Glutamatergic neuron (in vitro differentiated cells): ENCODE measurements at regions not wholly inside any gene's neighbourhood (a gene's known extent, or its start where the extent isn't known, plus 50 kb on each side); places are given as distances from the start of the nearest gene placed in this dataset.

Experiments
- DNase-seq: peaks from one replicate; pipeline ENCODE4 v3.0.0; 2022
- H3K27ac Mint-ChIP-seq: one replicate; pipeline ENCODE4 v1.8.0; 2020; ENCODE audit warnings: mild to moderate bottlenecking, mixed read lengths, inconsistent platforms; ENCODE audit not compliant: unreplicated experiment
- H3K27me3 Mint-ChIP-seq: one replicate; pipeline ENCODE4 v1.8.0; 2020; ENCODE audit warnings: mild to moderate bottlenecking, moderate library complexity, mixed read lengths, inconsistent platforms; ENCODE audit not compliant: unreplicated experiment
- H3K36me3 Mint-ChIP-seq: one replicate; pipeline ENCODE4 v1.8.0; 2020; ENCODE audit warnings: mild to moderate bottlenecking, mixed read lengths, inconsistent platforms; ENCODE audit not compliant: unreplicated experiment
- H3K4me1 Mint-ChIP-seq: one replicate; pipeline ENCODE4 v1.8.0; 2020; ENCODE audit warnings: mild to moderate bottlenecking, low read depth, mixed read lengths, inconsistent platforms; ENCODE audit not compliant: unreplicated experiment
- H3K4me3 Mint-ChIP-seq: one replicate; pipeline ENCODE4 v1.8.0; 2020; ENCODE audit warnings: mild to moderate bottlenecking, mixed read lengths, inconsistent platforms; ENCODE audit not compliant: unreplicated experiment
- H3K9me3 Mint-ChIP-seq: one replicate; pipeline ENCODE4 v1.8.0; 2020; ENCODE audit warnings: mild to moderate bottlenecking, moderate library complexity, mixed read lengths, inconsistent platforms; ENCODE audit not compliant: unreplicated experiment
- CTCF ChIP-seq: fragments of 200-600 bp; sonication (generic); IDR thresholded peaks from one replicate; pipeline ENCODE4 v1.5.0; 2021; ENCODE audit not compliant: partially characterized antibody, unreplicated experiment

- Mint-ChIP-seq H3K27ac (no peak overlapping the region), H3K9me3 (no peaks in the 10 kb centered on the region), H3K4me3 (no peak overlapping the region), H3K27me3 (no peaks in the 10 kb centered on the region), H3K4me1 (no peaks in the 10 kb centered on the region), H3K36me3 (no peaks in the 10 kb centered on the region)
- DNase-seq = no peak
- TF ChIP-seq CTCF = no peak
These were observed 647.1 kb downstream of the GALR1 start for GRCh38 chr18:77896586-77897252.

GRCh38 chr18:77897606-77898005 lies 648.0 kb downstream of the GALR1 start:
- no peak overlapping the region for H3K4me3 Mint-ChIP-seq
- no peak overlapping the region for H3K27ac Mint-ChIP-seq
- no peak for TF ChIP-seq CTCF
- H3K36me3 Mint-ChIP-seq = no peaks in the 10 kb centered on the region
- no peaks in the 10 kb centered on the region for H3K27me3 Mint-ChIP-seq
- no peaks in the 10 kb centered on the region for H3K9me3 Mint-ChIP-seq
- H3K4me1 Mint-ChIP-seq = no peaks in the 10 kb centered on the region
- DNase-seq = no peak

GRCh38 chr18:77899972-77900754 lies 650.5 kb downstream of the GALR1 start:
- Mint-ChIP-seq H3K4me3 (peak overlapping the region; percentile 86), H3K27ac (no peak overlapping the region), H3K4me1 (no peaks in the 10 kb centered on the region), H3K9me3 (no peaks in the 10 kb centered on the region), H3K27me3 (no peaks in the 10 kb centered on the region), H3K36me3 (no peaks in the 10 kb centered on the region)
- DNase-seq = peak; percentile 73
- TF ChIP-seq CTCF = peak; percentile 79

- peaks cover 2% of the 10 kb centered on the region for H3K9me3 Mint-ChIP-seq
- no peak overlapping the region for H3K27ac Mint-ChIP-seq
- no peak for TF ChIP-seq CTCF
- DNase-seq = no peak
- H3K27me3 Mint-ChIP-seq = no peaks in the 10 kb centered on the region
- no peaks in the 10 kb centered on the region for H3K36me3 Mint-ChIP-seq
- no peak overlapping the region for H3K4me3 Mint-ChIP-seq
- H3K4me1 Mint-ChIP-seq = peaks cover 7% of the 10 kb centered on the region
These were observed 655.4 kb downstream of the GALR1 start for GRCh38 chr18:77905011-77905410.

GRCh38 chr18:77905449-77906055 lies 655.9 kb downstream of the GALR1 start:
- Mint-ChIP-seq H3K4me3 (no peak overlapping the region), H3K36me3 (no peaks in the 10 kb centered on the region), H3K4me1 (peaks cover 8% of the 10 kb centered on the region), H3K9me3 (peaks cover 2% of the 10 kb centered on the region), H3K27ac (no peak overlapping the region), H3K27me3 (no peaks in the 10 kb centered on the region)
- no peak for DNase-seq
- no peak for TF ChIP-seq CTCF
